Medulla oblongata (tissue), 1 donor: ENCODE measurements at regions not wholly inside any gene's neighbourhood (a gene's known extent, or its start where the extent isn't known, plus 50 kb on each side); places are given as distances from the start of the nearest gene placed in this dataset.
"Not testable (repeated sequence)": the region's sequence is repeated elsewhere in the genome, so short reads cannot be mapped to it uniquely, and the experiment has no call there.

Experiments
- DNase-seq: peaks from one replicate; pipeline ENCODE4 v3.0.0-alpha.2; 2015; ENCODE audit errors: extremely low spot score

- no peak for DNase-seq
Observed at GRCh38 chr13:90866006-90866405, 481.5 kb upstream of the MIR17HG start.

GRCh38 chr13:90867336-90867683 is 480.2 kb upstream of the MIR17HG start:
- DNase-seq: peak; percentile 74

GRCh38 chr13:90868321-90868920 is 479.1 kb upstream of the MIR17HG start:
- DNase-seq: peak; percentile 21

- DNase-seq: no peak
Observed at GRCh38 chr13:90869580-90869979, 477.9 kb upstream of the MIR17HG start.

GRCh38 chr13:90872491-90873025 is 474.9 kb upstream of the MIR17HG start:
- no peak for DNase-seq

GRCh38 chr13:90880790-90881189 is 466.7 kb upstream of the MIR17HG start:
- DNase-seq: no peak

GRCh38 chr13:90882551-90882950 is 464.9 kb upstream of the MIR17HG start:
- no peak for DNase-seq

GRCh38 chr13:90883592-90883991 is 463.9 kb upstream of the MIR17HG start:
- DNase-seq: no peak

- DNase-seq: no peak
Observed at GRCh38 chr13:90884066-90884465, 463.4 kb upstream of the MIR17HG start.

GRCh38 chr13:90889906-90890834 is 457.3 kb upstream of the MIR17HG start:
- no peak for DNase-seq

GRCh38 chr13:90891329-90891728 is 456.2 kb upstream of the MIR17HG start:
- no peak for DNase-seq

- DNase-seq: not testable (repeated sequence)
Observed at GRCh38 chr13:90893199-90893598, 454.3 kb upstream of the MIR17HG start.

GRCh38 chr13:90896002-90896401 is 451.5 kb upstream of the MIR17HG start:
- no peak for DNase-seq

- no peak for DNase-seq
Observed at GRCh38 chr13:90898811-90899210, 448.7 kb upstream of the MIR17HG start.

GRCh38 chr13:90899416-90899815 is 448.1 kb upstream of the MIR17HG start:
- no peak for DNase-seq

- no peak for DNase-seq
Observed at GRCh38 chr13:90902255-90902654, 445.2 kb upstream of the MIR17HG start.

GRCh38 chr13:90906554-90906953 is 440.9 kb upstream of the MIR17HG start:
- DNase-seq: no peak

- no peak for DNase-seq
Observed at GRCh38 chr13:90908792-90909191, 438.7 kb upstream of the MIR17HG start.

- DNase-seq: no peak
Observed at GRCh38 chr13:90910018-90910639, 437.4 kb upstream of the MIR17HG start.

- DNase-seq: no peak
Observed at GRCh38 chr13:90912247-90912646, 435.2 kb upstream of the MIR17HG start.

- peak; percentile 12 for DNase-seq
Observed at GRCh38 chr13:90918536-90918935, 429.0 kb upstream of the MIR17HG start.

- DNase-seq: no peak
Observed at GRCh38 chr13:90919153-90919552, 428.3 kb upstream of the MIR17HG start.

- DNase-seq: no peak
Observed at GRCh38 chr13:90926459-90926858, 421.0 kb upstream of the MIR17HG start.
